Aorta (tissue), 5 donors: ENCODE measurements at regions not wholly inside any gene's neighbourhood (a gene's known extent, or its start where the extent isn't known, plus 50 kb on each side); places are given as distances from the start of the nearest gene placed in this dataset.
"Not testable (repeated sequence)": the region's sequence is repeated elsewhere in the genome, so short reads cannot be mapped to it uniquely, and the experiment has no call there.

Experiments
- ATAC-seq: fragments of 200-7000 bp; cut with Tn5 transposase; one replicate; pipeline ENCODE4 v1.9.1; 2022; ENCODE audit warnings: moderate library complexity; ENCODE audit not compliant: low FRiP score
- DNase-seq, 2 donors: peaks; one replicate each; pipeline ENCODE4 v3.0.0-alpha.2; 2020
- H3K27ac ChIP-seq, 2 donors: one replicate each; pipeline ENCODE4 v1.5.1; 2013; ENCODE audit warnings: low read length in 2 of 2, mild to moderate bottlenecking in 2 of 2, moderate library complexity in 2 of 2, control low read depth in 1 of 2, inconsistent platforms in 1 of 2, low read depth in 1 of 2
- H3K27me3 ChIP-seq, 2 donors: one replicate each; pipeline ENCODE4 v1.6.1; 2013; ENCODE audit warnings: control low read depth in 1 of 2, low read length in 1 of 2, mild to moderate bottlenecking in 1 of 2, moderate library complexity in 1 of 2; ENCODE audit not compliant: insufficient read depth in 2 of 2, control insufficient read depth in 1 of 2
- H3K36me3 ChIP-seq, 2 donors: one replicate each; pipeline ENCODE4 v1.6.1; 2013; ENCODE audit warnings: control low read depth in 1 of 2, low read length in 1 of 2, mild to moderate bottlenecking in 1 of 2; ENCODE audit not compliant: insufficient read depth in 2 of 2, control insufficient read depth in 1 of 2
- H3K4me1 ChIP-seq, 2 donors: one replicate each; pipeline ENCODE4 v1.6.1; 2013; ENCODE audit warnings: low read length in 2 of 2, control low read depth in 1 of 2, mild to moderate bottlenecking in 1 of 2, moderate library complexity in 1 of 2; ENCODE audit not compliant: insufficient read depth in 2 of 2, control insufficient read depth in 1 of 2
- H3K4me3 ChIP-seq, 2 donors: one replicate each; pipeline ENCODE4 v1.5.1; 2013; ENCODE audit warnings: low read length in 2 of 2, control low read depth in 1 of 2, mild to moderate bottlenecking in 1 of 2
- H3K9me3 ChIP-seq: one replicate; pipeline ENCODE4 v1.6.1; 2013; ENCODE audit warnings: mild to moderate bottlenecking, low read length; ENCODE audit not compliant: control insufficient read depth
- WGBS, 2 donors: extraction: QIAGEN DNeasy Blood & Tissue Kit; methylation state at CpG; one replicate each; pipeline ENCODE4 v1.1.7; 2013; 5-methylcytosine and 5-hydroxymethylcytosine counted together
- intact Hi-C, 2 donors: fragments of 100-400 bp; cut with DNase I; formaldehyde crosslinking; loops; one replicate each; pipeline versions ENCODE4 v1.14.2 to v1.15.0; 2022
- donor health status: healthy with polysubstance abuse.
- donor health status: Bipolar disorder and iron deficiency.
- donor health status: DM: no; HTN: no; CAD: no.
- donor health status: DM: no; HTN: no; CAD: no.
- donor health status: DM: yes; HTN: yes; CAD: no.

GRCh38 chr22:46031965-46032851 lies 55.2 kb upstream of the WNT7B start:
- H3K9me3 ChIP-seq: no peaks in the 10 kb centered on the region
- WGBS, 2 donors: 73 to 74% methylated on average over 13 of the region's 13 CpGs
- no peak overlapping the region for H3K4me3 ChIP-seq
- intact Hi-C loops: no loop called here
- ATAC-seq (no peak), DNase-seq (peak in 1 of 2 donors; percentile 64)
- H3K36me3 ChIP-seq: no peaks in the 10 kb centered on the region
- no peak overlapping the region for H3K27ac ChIP-seq
- no peaks in the 10 kb centered on the region for H3K27me3 ChIP-seq
- no peaks in the 10 kb centered on the region for H3K4me1 ChIP-seq

DNA sequence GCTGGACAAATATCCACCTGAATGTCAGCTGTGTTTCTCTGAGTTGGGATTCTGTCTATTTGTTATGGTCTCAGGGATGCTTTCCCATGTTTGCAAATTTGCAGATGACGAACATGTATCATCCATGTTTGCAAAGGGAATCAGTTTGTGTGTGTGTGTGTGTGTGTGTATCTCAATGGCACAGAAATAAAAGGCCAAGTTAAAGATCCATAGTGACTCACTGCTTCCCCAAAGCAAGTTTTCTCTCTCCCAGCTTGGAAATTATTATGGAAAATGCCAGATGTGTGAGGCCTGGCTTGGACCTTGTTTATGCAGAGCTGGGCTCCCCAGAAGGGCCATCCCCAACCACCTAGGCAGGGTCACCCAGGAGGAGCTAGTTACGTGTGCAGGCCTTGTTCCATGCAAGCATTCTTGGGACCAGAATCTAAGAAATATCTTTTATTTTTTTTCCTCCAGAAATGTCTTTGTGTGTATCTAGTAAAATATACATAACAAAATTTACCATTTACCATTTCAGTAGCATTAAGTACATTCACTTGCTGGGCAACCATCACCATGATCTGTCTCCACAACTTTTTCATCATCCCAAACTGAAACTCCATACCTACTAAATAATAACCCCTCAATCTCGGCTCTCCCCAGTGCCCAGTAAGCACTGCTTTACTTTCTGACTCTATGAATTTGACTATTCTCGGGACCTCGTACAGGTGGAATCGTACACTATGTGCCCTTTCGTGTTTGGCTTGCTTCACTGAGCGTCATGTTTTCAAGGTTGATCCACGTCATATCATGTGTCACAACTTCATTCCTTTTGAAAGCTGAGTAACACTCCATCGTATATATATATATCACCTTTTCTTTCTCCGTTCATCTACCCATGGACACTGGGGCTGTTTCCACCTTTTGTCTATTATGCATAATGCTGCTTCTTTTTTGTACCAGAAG lies 56.6 kb upstream of the WNT7B start:
- intact Hi-C loops: no loop called here
- Histone ChIP-seq H3K27me3 (no peaks in the 10 kb centered on the region), H3K9me3 (no peaks in the 10 kb centered on the region), H3K36me3 (no peaks in the 10 kb centered on the region), H3K4me3 (no peak overlapping the region), H3K27ac (no peak overlapping the region), H3K4me1 (no peaks in the 10 kb centered on the region)
- ATAC-seq (no peak), DNase-seq (peak in 1 of 2 donors; percentile 24)
- WGBS, 2 donors: 94 to 95% methylated on average over 11 of the region's 11 CpGs

DNA sequence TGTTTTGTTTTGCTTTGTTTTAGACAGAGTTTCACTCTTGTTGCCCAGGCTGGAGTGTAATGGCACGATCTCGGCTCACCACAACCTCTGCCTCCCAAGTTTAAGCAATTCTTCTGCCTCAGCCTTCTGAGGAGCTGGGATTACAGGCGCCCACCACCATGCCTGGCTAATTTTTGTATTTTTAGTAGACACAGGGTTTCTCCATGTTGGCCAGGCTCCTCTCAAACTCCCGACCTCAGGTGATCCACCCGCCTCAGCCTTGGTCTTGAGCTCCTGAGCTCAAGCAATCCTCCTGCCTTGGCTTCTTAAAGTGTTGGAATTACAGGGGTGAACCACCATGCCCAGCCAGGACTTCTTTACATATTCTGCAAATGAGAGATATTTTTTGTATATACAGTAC lies 57.5 kb upstream of the WNT7B start:
- H3K4me3 ChIP-seq, ATAC-seq, H3K9me3 ChIP-seq, H3K4me1 ChIP-seq, H3K27me3 ChIP-seq, intact Hi-C loops, H3K36me3 ChIP-seq, H3K27ac ChIP-seq: not testable (repeated sequence)
- 90 to 92% methylated on average over 5 of the region's 5 CpGs for WGBS, 2 donors
- DNase-seq: peak in 1 of 2 donors; percentile 46

GRCh38 chr22:46035380-46035741 lies 58.4 kb upstream of the WNT7B start:
- Histone ChIP-seq H3K36me3 (no peaks in the 10 kb centered on the region), H3K4me1 (no peaks in the 10 kb centered on the region), H3K9me3 (no peaks in the 10 kb centered on the region), H3K4me3 (peak overlapping the region in 1 of 2 donors; percentile 60), H3K27me3 (no peaks in the 10 kb centered on the region), H3K27ac (peak overlapping the region in 1 of 2 donors; percentile 39)
- DNase-seq: no peak
- intact Hi-C loops: no loop called here
- WGBS, 2 donors: 2 to 3% methylated on average over 16 of the region's 16 CpGs
- no peak for ATAC-seq

DNA sequence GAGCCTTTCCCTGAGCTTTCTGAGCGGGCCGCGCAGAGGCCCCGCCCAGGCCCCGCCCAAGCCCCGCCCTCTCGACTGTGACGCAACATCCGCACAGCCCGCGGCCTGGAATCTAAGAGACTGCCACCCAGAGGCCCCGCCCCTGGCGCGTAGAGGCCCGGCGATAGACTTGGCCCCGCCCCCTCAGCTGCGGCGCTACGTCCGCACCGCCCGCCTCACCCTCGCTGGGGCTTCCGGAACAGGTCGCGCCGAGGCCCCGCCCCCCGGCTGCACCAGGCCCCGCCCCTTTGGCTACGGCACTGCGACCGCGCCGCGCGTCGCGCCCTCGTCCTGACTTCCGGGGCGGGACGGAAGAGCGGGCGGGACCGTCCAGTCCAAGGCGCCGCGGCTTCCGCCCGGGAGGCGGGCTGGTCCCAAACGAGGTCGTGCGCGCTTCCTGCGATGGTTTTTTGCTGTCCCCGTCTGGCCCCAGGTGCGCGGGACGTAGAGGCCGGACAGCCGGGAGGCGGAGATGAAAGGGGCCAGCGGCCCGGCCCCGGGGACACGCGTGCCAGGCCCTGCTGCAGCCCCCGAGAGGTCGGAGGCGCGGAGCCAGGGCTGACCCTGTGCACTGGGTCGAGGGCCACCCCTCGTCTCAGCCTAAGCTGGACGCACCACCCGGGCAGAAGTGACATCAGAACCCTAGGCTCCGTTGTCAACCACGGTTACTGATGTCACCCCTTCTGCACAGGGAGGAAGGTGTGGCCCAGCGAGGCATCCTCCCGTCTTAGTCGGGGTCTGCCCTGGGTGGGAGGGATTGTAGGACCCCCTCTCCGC lies 59.0 kb upstream of the WNT7B start:
- Histone ChIP-seq H3K9me3 (no peaks in the 10 kb centered on the region), H3K4me3 (peak overlapping the region; percentile 48 to 61), H3K27ac (peak overlapping the region; percentile 23 to 89), H3K27me3 (no peaks in the 10 kb centered on the region), H3K4me1 (no peaks in the 10 kb centered on the region), H3K36me3 (no peaks in the 10 kb centered on the region)
- ATAC-seq (peak; percentile 99), DNase-seq (peak; percentile 100)
- intact Hi-C loops: no loop called here
- WGBS, 2 donors: 0 to 1% methylated on average over 69 to 84 of the region's 84 CpGs

GRCh38 chr22:46036558-46037408 lies 59.8 kb upstream of the WNT7B start:
- peak overlapping the region; percentile 48 to 61 for H3K4me3 ChIP-seq
- intact Hi-C loops: no loop called here
- ATAC-seq: no peak
- no peaks in the 10 kb centered on the region for H3K27me3 ChIP-seq
- peak; percentile 54 to 66 for DNase-seq
- peak overlapping the region in 1 of 2 donors; percentile 89 for H3K27ac ChIP-seq
- WGBS, 2 donors: 39 to 40% methylated on average over 18 of the region's 18 CpGs
- H3K36me3 ChIP-seq: no peaks in the 10 kb centered on the region
- H3K9me3 ChIP-seq: no peaks in the 10 kb centered on the region
- no peaks in the 10 kb centered on the region for H3K4me1 ChIP-seq

DNA sequence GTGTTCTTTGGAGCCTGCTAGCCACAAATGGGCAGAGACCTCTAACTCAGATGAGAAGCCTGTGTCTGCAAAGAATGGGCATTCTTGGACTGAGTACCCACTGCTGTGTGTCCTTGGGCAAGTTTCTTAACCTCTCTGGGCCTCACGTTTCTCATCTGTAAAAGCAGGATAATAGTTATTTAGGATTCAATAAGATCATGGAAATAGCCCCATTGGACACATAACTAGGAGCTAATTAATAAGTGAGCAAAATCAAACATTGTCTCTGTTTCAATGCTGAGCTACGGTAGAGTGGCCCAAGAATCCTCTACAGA lies 61.2 kb upstream of the WNT7B start:
- Histone ChIP-seq H3K27me3 (no peaks in the 10 kb centered on the region), H3K4me1 (no peaks in the 10 kb centered on the region), H3K36me3 (no peaks in the 10 kb centered on the region), H3K4me3 (no peak overlapping the region), H3K27ac (no peak overlapping the region), H3K9me3 (no peaks in the 10 kb centered on the region)
- ATAC-seq (no peak), DNase-seq (no peak)
- intact Hi-C loops: no loop called here
- 75 to 81% methylated on average over 2 of the region's 2 CpGs for WGBS, 2 donors
